Gastroesophageal sphincter (tissue), 4 donors: ENCODE measurements at regions not wholly inside any gene's neighbourhood (a gene's known extent, or its start where the extent isn't known, plus 50 kb on each side); places are given as distances from the start of the nearest gene placed in this dataset.

Experiments
- ATAC-seq: fragments of 150-250 bp; one replicate; pipeline ENCODE4 v1.9.1; 2016; ENCODE audit warnings: mild to moderate bottlenecking, moderate library complexity
- H3K27ac ChIP-seq, 4 donors: fragments of 200-600 bp; sonication (generic) in 3 of 4; 1 replicate in 3 of 4; 2 replicates in 1 of 4; pipeline ENCODE4 v1.5.1; 2016 to 2019
- H3K27me3 ChIP-seq: fragments of 200-600 bp; sonication (generic); one replicate; pipeline ENCODE4 v1.5.1; 2019
- H3K36me3 ChIP-seq, 2 donors: fragments of 200-600 bp; sonication (generic); one replicate each; pipeline ENCODE4 v1.5.1; 2019; ENCODE audit warnings: control low read depth in 1 of 2
- H3K4me1 ChIP-seq, 3 donors: fragments of 200-600 bp; sonication (generic); 1 replicate in 2 of 3; 2 replicates in 1 of 3; pipeline ENCODE4 v1.5.1; 2016 to 2019; ENCODE audit warnings: control low read depth in 2 of 3
- H3K4me3 ChIP-seq, 2 donors: fragments of 200-600 bp; sonication (generic); one replicate each; pipeline ENCODE4 v1.5.1; 2019; ENCODE audit warnings: mild to moderate bottlenecking in 1 of 2, moderate library complexity in 1 of 2
- H3K9me3 ChIP-seq, 3 donors: fragments of 200-600 bp; sonication (generic); one replicate each; pipeline ENCODE4 v1.5.1; 2017 to 2019; ENCODE audit warnings: control low read depth in 2 of 3
- CTCF ChIP-seq, 4 experiments: fragments of 200-600 bp in 2 of 4; fragments of 450-650 bp in 2 of 4; sonication (generic) in 1 of 4; IDR thresholded peaks; one replicate each; pipeline ENCODE4 v1.5.1; 2017 to 2019; ENCODE audit warnings: antibody characterized with exemption in 4 of 4, mild to moderate bottlenecking in 2 of 4, moderate library complexity in 2 of 4
- EP300 ChIP-seq: sonication (generic); formaldehyde crosslinking; IDR thresholded peaks from one replicate; pipeline ENCODE4 v1.6.1; 2017; ENCODE audit warnings: antibody characterized with exemption, mild to moderate bottlenecking
- POLR2A ChIP-seq, 2 donors: fragments of 450-650 bp; IDR thresholded peaks; one replicate each; pipeline ENCODE4 v1.6.1; 2017; ENCODE audit warnings: antibody characterized with exemption in 2 of 2, mild to moderate bottlenecking in 2 of 2, moderate library complexity in 1 of 2
- POLR2AphosphoS5 ChIP-seq: sonication (generic); formaldehyde crosslinking; IDR thresholded peaks from one replicate; pipeline ENCODE4 v1.6.1; 2017; ENCODE audit warnings: antibody characterized with exemption
- WGBS, 2 donors: methylation state at CpG; one replicate each; pipeline ENCODE4 v1.1.5; 2018; ENCODE audit warnings: low coverage in 1 of 2; 5-methylcytosine and 5-hydroxymethylcytosine counted together

DNA sequence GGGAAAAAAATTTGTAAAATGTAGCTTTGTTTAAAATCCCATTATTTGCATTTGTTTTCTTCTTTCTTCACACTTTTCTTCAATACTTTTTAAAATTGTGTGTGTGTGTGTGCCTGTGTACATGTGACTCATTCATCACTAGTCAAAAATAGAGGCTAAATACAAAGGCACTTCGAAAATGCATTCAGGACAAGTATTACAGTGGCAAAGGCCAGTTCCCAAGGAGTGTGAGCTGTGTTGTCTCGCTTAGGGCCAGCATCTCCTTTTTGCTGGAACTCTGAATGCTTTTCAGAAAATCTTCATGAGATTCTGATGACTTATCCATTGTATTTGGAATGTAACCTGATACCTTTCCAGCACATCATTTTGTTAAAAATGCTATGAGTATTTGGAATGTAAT, 288.5 kb upstream of the CNR1 start:
- H3K27ac ChIP-seq, result no peak overlapping the region
- no peak for ATAC-seq

DNA sequence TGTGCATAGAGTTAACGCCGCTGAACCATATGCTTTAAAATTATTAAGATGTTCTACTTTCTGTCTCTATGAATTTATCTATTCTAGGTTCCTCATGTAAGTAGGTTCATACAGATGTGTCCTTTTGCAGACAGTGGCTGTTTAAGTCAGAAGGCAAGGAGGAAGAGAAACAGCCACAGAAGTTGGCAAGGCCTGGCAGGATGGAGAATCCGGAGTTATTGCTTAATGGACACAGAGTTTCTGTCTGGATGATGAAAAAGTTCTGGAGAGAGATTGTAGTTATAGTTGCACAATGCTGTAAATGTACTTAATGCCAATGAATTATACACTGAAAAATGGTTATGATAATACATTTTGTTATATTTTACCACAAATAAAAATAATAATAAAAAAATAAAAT, 283.6 kb upstream of the CNR1 start:
- WGBS, 2 donors, result 55 to 82% methylated on average over 3 of the region's 3 CpGs

More for the DNA sequence above, 288.5 kb upstream of the CNR1 start:
- Histone ChIP-seq H3K27me3 (peaks cover 4% of the 10 kb centered on the region), H3K9me3 (no peaks in the 10 kb centered on the region), H3K4me1 (no peaks in the 10 kb centered on the region), H3K36me3 (no peaks in the 10 kb centered on the region), H3K4me3 (no peak overlapping the region)
- 53 to 56% methylated on average over 2 of the region's 2 CpGs for WGBS, 2 donors
- TF ChIP-seq POLR2AphosphoS5 (no peak), CTCF (IDR thresholded peaks at IDR 0.05) (no peak), POLR2A (IDR thresholded peaks at IDR 0.05) (no peak), EP300 (no peak)

GRCh38 chr6:88445188-88445965, 279.2 kb upstream of the CNR1 start:
- TF ChIP-seq EP300 (no peak), CTCF (IDR thresholded peaks at IDR 0.05) (no peak), POLR2A (IDR thresholded peaks at IDR 0.05) (no peak), POLR2AphosphoS5 (no peak)
- 37 to 44% methylated on average over 2 of the region's 2 CpGs for WGBS, 2 donors
- no peak for ATAC-seq
- no peaks in the 10 kb centered on the region for H3K27me3 ChIP-seq
- H3K4me3 ChIP-seq, result no peak overlapping the region
- H3K4me1 ChIP-seq, result no peaks in the 10 kb centered on the region
- H3K9me3 ChIP-seq, result no peaks in the 10 kb centered on the region
- no peaks in the 10 kb centered on the region for H3K36me3 ChIP-seq
- no peak overlapping the region for H3K27ac ChIP-seq

More for the DNA sequence above, 283.6 kb upstream of the CNR1 start:
- Histone ChIP-seq H3K36me3 (no peaks in the 10 kb centered on the region), H3K4me3 (no peak overlapping the region), H3K4me1 (no peaks in the 10 kb centered on the region), H3K9me3 (no peaks in the 10 kb centered on the region), H3K27ac (no peak overlapping the region), H3K27me3 (no peaks in the 10 kb centered on the region)
- TF ChIP-seq CTCF (IDR thresholded peaks at IDR 0.05) (no peak), EP300 (no peak), POLR2A (IDR thresholded peaks at IDR 0.05) (no peak), POLR2AphosphoS5 (no peak)
- ATAC-seq, result no peak

GRCh38 chr6:88443554-88443953, 277.4 kb upstream of the CNR1 start:
- no peak overlapping the region for H3K27ac ChIP-seq
- ATAC-seq, result no peak
- no peaks in the 10 kb centered on the region for H3K9me3 ChIP-seq
- WGBS, 2 donors, result 57 to 58% methylated on average over 1 of the region's 1 CpG
- H3K4me1 ChIP-seq, result no peaks in the 10 kb centered on the region
- H3K36me3 ChIP-seq, result no peaks in the 10 kb centered on the region
- TF ChIP-seq CTCF (IDR thresholded peaks at IDR 0.05) (no peak), POLR2A (IDR thresholded peaks at IDR 0.05) (no peak), EP300 (no peak), POLR2AphosphoS5 (no peak)
- H3K4me3 ChIP-seq, result no peak overlapping the region
- H3K27me3 ChIP-seq, result no peaks in the 10 kb centered on the region

GRCh38 chr6:88442737-88443136, 276.6 kb upstream of the CNR1 start:
- Histone ChIP-seq H3K27ac (no peak overlapping the region), H3K36me3 (no peaks in the 10 kb centered on the region), H3K4me3 (no peak overlapping the region), H3K9me3 (no peaks in the 10 kb centered on the region), H3K27me3 (no peaks in the 10 kb centered on the region), H3K4me1 (no peaks in the 10 kb centered on the region)
- WGBS, 2 donors, result 82 to 91% methylated on average over 2 to 3 of the region's 4 CpGs
- no peak for TF ChIP-seq POLR2A (IDR thresholded peaks at IDR 0.05)
- no peak for TF ChIP-seq CTCF (IDR thresholded peaks at IDR 0.05)
- no peak for TF ChIP-seq POLR2AphosphoS5
- TF ChIP-seq EP300, result no peak
- no peak for ATAC-seq
